ENCODE measurements at regions not wholly inside any gene's neighbourhood (a gene's known extent, or its start where the extent isn't known, plus 50 kb on each side); places are given as distances from the start of the nearest gene placed in this dataset.

GRCh38 chrX:145524931-145525330 is 277.6 kb downstream of the SPANXN1 start:
- H3K4me1 ChIP-seq, result no peaks in the 10 kb centered on the region
- H3K27me3 ChIP-seq, result no peaks in the 10 kb centered on the region
- no peak overlapping the region for H3K27ac ChIP-seq
- 45 to 46% methylated on average over 5 of the region's 5 CpGs for WGBS, 2 donors
- FAIRE-seq (no peak), DNase-seq (no peak), ATAC-seq (no peak)
- no peaks in the 10 kb centered on the region for H3K36me3 ChIP-seq
- no peaks in the 10 kb centered on the region for H3K9me3 ChIP-seq
- intact Hi-C loops (cut with DNase I), result no loop called here
- no peak overlapping the region for H3K4me3 ChIP-seq
- TF ChIP-seq, protein P1, sequence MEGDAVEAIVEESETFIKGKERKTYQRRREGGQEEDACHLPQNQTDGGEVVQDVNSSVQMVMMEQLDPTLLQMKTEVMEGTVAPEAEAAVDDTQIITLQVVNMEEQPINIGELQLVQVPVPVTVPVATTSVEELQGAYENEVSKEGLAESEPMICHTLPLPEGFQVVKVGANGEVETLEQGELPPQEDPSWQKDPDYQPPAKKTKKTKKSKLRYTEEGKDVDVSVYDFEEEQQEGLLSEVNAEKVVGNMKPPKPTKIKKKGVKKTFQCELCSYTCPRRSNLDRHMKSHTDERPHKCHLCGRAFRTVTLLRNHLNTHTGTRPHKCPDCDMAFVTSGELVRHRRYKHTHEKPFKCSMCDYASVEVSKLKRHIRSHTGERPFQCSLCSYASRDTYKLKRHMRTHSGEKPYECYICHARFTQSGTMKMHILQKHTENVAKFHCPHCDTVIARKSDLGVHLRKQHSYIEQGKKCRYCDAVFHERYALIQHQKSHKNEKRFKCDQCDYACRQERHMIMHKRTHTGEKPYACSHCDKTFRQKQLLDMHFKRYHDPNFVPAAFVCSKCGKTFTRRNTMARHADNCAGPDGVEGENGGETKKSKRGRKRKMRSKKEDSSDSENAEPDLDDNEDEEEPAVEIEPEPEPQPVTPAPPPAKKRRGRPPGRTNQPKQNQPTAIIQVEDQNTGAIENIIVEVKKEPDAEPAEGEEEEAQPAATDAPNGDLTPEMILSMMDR (IDR thresholded peaks at IDR 0.05), result no peak

GRCh38 chrX:145532176-145532780 is 285.0 kb downstream of the SPANXN1 start:
- TF ChIP-seq, protein P1 (IDR thresholded peaks at IDR 0.05), result no peak
- FAIRE-seq, result no peak
- ATAC-seq, result no peak

GRCh38 chrX:145533534-145533933 is 284.1 kb upstream of the SLITRK2 start:
- no peaks in the 10 kb centered on the region for H3K9me3 ChIP-seq
- WGBS, 2 donors, result 61 to 72% methylated on average over 3 of the region's 3 CpGs
- H3K4me1 ChIP-seq, result no peaks in the 10 kb centered on the region
- H3K36me3 ChIP-seq, result no peaks in the 10 kb centered on the region
- TF ChIP-seq, protein P1 (IDR thresholded peaks at IDR 0.05), result no peak
- FAIRE-seq (no peak), DNase-seq (no peak), ATAC-seq (no peak)
- H3K4me3 ChIP-seq, result no peak overlapping the region
- H3K27me3 ChIP-seq, result no peaks in the 10 kb centered on the region
- intact Hi-C loops (cut with DNase I), result no loop called here
- H3K27ac ChIP-seq, result no peak overlapping the region

More at GRCh38 chrX:145532176-145532780, 285.0 kb downstream of the SPANXN1 start:
- no peak for DNase-seq
- H3K27me3 ChIP-seq, result no peaks in the 10 kb centered on the region
- 36 to 49% methylated on average over 4 of the region's 4 CpGs for WGBS, 2 donors
- no peaks in the 10 kb centered on the region for H3K4me1 ChIP-seq
- no peak overlapping the region for H3K27ac ChIP-seq
- intact Hi-C loops (cut with DNase I), result no loop called here
- H3K9me3 ChIP-seq, result no peaks in the 10 kb centered on the region
- no peaks in the 10 kb centered on the region for H3K36me3 ChIP-seq
- no peak overlapping the region for H3K4me3 ChIP-seq

DNA sequence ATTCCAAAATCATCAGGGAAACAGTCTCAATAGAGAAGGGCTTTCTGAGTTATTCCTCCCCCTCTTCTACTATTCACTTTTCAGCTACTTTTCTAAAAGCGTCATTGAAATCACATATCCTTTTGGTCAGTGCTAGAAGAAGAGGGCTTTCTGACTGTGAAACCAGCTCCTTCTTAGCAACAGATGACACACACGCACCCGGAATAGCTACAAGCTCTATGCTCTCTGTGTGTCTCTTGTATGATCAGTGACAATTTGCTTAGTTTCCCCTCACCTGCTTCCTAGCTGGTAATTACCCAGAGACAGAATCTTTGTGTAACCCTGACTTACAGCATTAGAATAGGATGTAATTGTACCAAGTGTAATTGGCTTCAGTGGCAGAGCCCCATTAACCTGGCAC is 268.1 kb upstream of the SLITRK2 start:
- DNase-seq (no peak), FAIRE-seq (no peak), ATAC-seq (no peak)
- no peak overlapping the region for H3K4me3 ChIP-seq
- no peaks in the 10 kb centered on the region for H3K4me1 ChIP-seq
- TF ChIP-seq, protein P1 (IDR thresholded peaks at IDR 0.05), result no peak
- 61 to 75% methylated on average over 3 of the region's 3 CpGs for WGBS, 2 donors
- intact Hi-C loops (cut with DNase I), result no loop called here
- no peaks in the 10 kb centered on the region for H3K36me3 ChIP-seq
- H3K27me3 ChIP-seq, result no peaks in the 10 kb centered on the region
- H3K9me3 ChIP-seq, result no peaks in the 10 kb centered on the region
- H3K27ac ChIP-seq, result no peak overlapping the region

- TF ChIP-seq, protein P1 (IDR thresholded peaks at IDR 0.05), result no peak
- intact Hi-C loops (cut with DNase I), result no loop called here
- Histone ChIP-seq H3K9me3 (no peaks in the 10 kb centered on the region), H3K27me3 (no peaks in the 10 kb centered on the region), H3K36me3 (no peaks in the 10 kb centered on the region), H3K27ac (no peak overlapping the region), H3K4me1 (no peaks in the 10 kb centered on the region), H3K4me3 (no peak overlapping the region)
- no peak for FAIRE-seq
- 30 to 61% methylated on average over 1 of the region's 1 CpG for WGBS, 2 donors
- no peak for DNase-seq
- no peak for ATAC-seq
These were observed 265.0 kb upstream of the SLITRK2 start for GRCh38 chrX:145552643-145553042.

Measured in pancreas (tissue), 10 donors.